Activated gamma-delta T cell treated with anti-CD3 and anti-CD28 coated beads, Interleukin-2, amount 50 U/mL, for 16 hours (primary cell): ENCODE measurements at regions not wholly inside any gene's neighbourhood (a gene's known extent, or its start where the extent isn't known, plus 50 kb on each side); places are given as distances from the start of the nearest gene placed in this dataset.
"Not testable (repeated sequence)": the region's sequence is repeated elsewhere in the genome, so short reads cannot be mapped to it uniquely, and the experiment has no call there.

Experiments
- DNase-seq: peaks from one replicate; pipeline ENCODE4 v3.0.0-alpha.2; 2020; ENCODE audit warnings: low read depth

DNA sequence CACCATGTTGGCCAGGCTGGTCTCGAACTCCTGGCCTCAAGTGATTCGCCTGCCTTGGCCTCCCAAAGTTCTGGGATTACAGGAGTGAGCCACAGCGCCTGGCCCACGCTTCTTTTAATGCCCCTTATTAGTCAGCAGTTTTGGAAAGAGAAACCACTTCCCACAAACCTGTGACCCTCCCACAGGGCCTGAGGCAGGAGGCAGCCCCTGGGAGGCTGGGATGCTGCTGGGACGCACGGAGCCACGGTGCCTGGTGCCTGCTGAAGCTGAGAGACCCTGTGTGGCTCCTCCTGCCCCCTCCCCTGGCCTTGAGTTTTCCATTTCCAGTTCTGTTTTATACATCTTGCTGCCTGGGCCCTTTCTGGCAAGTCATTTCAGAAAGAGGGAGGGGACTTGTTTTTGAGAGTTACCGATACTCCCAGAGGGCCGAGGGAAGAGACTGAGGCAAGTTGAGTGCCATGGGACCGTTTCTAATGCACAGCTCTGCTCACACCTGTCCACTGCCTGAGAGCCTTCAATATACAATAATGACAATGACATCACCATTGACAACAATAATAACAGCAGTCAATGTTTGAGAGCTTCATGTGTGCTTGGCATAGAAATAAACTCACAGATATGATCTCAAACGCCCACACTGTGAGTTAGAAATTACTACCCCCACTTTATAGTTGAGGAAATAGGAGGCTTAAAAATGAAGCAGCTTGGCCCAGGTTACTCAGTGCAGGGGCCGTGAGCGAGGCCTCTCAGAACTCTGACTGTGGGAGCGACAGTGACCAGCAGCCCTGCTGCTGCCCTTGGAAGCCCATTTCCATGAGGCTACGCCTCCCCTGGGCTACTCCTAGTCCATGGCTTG, 78.1 kb upstream of the YWHAQ start:
- DNase-seq: no peak

DNA sequence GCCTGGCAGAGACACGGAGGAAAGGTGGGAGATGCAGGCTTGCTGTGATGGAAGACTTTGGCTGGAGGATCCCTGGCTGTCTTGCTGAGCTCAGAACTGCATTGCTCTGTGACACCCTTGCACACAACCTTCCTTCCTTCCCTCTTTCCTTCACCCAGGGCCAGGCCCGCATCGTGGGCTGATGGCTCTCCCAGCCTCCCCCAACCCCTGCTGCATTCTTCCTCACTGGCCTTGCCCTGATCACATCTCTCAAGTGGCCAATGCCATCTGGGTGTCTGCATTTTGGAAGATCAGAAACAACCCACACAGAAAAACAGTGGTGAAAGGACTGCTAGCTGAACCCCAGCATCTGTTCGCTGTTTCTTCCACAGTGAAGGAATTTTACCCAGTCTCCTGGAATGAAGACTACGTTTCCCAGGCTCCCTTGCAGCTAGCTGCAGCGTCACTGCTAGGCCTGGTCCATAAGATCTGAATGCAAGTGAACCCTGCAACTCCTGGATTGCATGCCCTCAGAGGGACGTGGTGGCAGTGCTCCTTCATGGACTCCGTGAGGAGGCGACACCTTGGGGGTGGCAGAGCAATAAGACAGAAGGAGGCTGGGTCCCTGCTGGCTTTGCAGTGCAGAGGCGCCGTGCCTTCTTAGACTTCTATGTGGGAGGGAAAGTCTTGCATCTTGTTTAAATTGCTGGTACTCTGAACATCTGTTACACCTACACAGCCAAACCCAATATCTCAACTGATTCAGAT, 78.9 kb upstream of the YWHAQ start:
- no peak for DNase-seq

DNA sequence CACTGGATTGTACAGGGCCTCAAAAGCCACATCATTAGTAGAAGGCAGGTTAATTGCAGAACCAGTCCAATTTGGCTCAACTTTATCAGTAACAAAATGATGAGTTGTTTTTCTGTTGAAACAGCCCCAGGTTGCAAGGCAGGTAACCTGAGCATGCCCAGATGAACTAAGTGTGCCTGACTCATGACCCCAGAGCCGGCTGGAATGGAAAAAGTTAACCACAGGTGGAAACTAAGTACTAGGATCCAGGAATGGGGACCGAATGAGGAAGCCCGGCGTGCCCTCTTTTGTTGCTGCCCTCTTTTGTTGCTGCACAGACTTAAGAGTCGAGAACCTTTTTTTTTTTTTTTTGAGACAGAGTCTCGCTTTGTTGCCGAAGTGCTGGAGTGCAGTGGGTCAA, 79.5 kb upstream of the YWHAQ start:
- DNase-seq: no peak

DNA sequence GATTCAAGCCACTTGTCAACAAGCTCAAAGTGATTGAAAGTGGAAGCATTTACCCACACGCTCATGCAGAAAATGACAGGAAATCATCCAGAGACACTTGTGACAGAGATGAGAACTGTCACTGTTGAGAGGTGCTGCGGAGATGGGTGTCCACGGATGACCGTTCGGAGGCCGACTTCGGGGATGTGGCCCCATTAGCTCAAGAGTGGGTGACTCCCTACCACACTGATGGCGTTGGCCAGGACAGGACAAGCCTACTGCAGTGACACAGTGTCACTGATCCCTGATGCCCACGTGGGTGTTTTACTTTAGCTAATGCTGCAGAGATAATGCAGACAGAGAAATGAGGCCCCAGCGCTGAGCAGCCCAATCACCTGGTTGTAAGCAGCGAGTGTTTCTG, 81.5 kb upstream of the YWHAQ start:
- no peak for DNase-seq

DNA sequence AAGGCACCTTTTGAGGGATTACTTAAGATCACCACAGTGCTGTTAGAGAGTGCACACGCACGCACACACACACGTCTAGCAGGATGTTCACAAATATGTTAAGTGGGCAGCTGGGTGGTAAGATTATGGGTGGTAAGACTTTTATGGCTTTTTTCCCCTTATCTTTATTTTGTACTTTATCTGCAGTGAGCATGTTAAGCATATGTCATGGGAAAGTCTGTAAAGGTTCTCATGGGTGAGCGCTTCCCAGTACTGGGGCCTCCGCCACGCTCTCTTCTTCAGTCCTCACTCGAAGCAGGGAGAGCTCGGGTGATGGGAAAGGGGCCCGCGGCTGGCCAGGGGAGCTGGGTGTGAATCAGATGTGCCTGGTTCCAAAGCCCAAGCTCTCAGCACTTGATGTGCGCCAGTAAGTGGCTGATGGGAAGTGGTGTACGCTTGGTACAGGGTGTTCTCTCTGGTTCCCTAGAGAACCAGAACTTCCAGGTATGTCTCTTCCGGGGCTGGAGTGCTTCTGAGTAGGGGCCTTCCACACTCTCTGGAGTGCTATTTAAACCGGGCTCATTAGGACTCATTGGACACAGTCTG, 83.9 kb upstream of the YWHAQ start:
- no peak for DNase-seq

DNA sequence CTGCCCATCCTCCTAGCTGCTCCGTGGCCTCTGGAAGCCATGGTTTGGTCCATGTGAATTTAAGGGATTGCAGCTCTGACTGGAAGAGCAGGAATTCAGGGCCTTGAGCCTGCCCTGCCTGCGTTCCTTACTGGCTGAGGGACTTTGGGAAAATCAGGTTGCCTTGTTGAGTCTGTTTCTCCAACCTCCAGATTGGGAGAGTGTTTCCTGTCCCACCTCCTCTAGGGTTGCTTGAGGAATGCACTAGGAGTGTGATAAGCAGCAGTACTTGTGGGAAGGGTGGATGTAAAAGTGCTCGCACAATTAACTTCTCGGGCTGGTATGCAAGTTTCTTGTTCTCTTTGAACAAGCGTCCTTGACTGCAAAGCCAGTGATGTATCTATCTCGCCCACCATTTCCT, 84.4 kb upstream of the YWHAQ start:
- DNase-seq: no peak

DNA sequence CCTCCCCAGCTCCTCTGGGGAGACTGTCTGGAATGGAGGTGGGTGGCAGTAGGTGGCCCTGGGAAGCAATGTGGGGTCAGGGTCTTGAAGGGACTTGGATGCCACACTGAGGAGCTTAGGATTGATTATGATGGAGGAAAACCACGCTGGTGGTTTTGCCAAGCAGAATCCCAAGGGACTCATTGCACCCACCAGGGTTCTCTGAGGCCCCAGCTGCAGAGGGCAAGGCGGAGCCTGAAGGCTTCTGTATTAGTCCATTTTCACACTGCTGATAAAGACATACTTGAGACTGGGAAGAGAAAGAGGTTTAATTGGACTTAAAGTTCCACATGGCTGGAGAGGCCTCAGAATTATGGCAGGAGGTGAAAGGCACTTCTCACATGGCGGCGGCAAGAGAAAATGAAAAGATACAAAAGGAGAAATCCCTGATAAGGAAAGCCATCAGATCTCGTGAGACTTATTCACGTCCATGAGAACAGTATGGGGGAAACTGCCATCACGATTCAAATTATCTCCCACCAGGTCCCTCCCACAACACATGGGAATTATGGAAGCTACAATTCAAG, 87.2 kb upstream of the YWHAQ start:
- no peak for DNase-seq

DNA sequence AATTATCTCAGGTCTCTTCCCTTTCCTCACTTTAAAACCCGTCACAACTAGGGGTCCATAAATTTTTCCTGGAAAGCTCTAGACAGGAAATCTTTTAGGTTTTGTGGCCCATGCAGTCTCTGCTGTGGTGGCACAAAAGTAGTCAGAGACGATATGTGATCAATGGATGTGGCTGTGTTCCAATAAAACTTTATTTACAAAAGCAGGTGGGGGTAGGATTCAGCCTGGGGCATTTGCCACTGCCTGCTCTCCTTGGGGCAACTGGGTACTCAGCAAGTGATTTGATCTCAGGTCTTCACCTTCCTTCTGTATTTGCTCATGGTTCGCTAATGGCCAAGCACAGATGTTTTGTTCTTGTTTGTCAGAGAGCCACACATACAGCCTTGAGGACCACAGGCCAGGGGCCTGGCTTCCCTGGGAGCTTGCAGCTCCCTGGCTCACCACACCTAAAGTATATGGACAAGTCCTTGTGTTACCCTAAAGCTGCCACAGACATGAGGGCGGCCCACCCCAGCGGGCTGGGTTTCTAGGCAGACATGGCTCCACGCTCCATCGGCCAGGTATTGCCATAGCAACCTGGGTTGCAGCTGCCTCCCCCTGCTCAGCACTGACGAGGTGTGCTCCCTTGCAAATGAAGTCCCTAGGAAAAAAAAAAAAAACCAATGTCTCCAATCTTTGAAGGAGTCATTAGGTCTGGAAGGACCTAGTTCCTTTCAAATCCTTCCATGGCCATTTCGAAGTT, 89.7 kb upstream of the YWHAQ start:
- DNase-seq: no peak

DNA sequence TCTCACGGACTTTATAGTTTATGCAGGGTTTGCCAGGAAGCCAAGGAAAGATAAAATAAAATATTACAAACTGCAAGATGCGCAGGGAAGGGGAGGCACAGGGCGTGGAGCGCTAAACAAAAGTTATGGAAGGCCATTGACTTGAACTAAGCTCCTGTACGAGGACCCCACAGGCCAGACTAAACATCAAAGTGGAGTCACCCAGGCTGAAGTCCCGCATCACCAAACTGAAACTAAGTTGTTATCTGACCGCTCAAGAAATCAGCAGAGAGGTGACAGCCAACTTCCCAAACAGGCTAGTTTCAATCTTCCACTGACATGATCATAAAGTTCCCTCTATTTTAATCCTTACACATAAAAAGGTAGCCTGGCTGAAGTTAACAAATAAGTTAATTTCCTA, 90.5 kb upstream of the YWHAQ start:
- no peak for DNase-seq

DNA sequence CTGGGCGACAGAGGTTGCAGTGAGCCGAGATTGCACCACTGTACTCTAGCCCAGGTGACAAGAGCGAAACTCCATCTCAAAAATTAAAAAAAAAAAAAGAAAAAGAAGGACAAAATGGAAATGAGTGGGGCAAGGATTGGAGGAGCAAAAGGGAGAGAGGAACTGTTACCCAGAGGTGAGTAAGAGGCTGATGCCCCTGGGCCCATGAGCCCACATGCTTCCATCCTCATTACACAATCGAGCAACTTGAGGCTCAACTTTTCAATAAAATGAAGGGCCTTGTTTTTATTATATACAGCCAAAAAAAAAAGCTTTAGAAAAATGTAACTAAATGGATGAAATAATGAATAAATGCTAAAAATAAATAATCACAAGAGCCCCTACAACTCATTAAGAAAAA, 91.7 kb upstream of the YWHAQ start:
- no peak for DNase-seq

DNA sequence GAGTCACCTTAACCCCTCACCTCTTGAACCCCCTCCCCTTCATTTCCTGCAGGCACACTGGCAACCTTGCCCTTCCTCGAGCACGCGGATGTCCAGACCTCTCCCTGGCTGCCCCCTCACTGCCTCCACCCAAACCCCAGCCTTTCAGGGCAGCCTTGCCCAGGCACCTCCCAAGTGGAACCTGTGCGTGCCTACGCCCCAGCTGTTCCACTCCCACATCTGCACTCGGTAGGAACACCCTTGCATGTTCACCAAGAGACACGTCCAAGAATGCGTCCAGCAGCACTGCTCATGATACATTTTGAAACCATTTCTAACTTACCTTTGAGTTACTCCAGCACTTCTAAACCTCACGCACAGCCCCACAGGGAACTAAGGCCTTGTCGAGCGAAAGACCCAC, 93.8 kb upstream of the YWHAQ start:
- DNase-seq: no peak

DNA sequence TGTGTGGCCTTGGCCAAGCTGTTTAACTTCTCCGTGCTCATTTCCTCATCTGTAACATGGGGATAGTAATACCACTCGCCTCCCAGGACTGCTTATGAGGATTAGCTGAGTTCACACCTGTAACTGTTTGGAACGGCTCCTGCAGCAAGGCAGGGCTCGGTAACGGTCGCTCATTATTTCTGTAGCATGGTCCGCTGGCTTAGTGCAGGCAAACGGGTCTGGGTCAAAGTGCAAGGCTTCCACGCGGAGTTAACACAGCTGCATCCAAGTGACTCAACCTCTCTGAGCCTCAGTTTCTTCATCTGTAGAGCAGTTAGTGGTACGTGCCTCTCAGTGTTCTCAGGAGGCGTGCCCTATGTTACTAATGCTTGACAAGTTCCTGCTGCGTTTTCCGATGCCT, 94.3 kb upstream of the YWHAQ start:
- DNase-seq: no peak

DNA sequence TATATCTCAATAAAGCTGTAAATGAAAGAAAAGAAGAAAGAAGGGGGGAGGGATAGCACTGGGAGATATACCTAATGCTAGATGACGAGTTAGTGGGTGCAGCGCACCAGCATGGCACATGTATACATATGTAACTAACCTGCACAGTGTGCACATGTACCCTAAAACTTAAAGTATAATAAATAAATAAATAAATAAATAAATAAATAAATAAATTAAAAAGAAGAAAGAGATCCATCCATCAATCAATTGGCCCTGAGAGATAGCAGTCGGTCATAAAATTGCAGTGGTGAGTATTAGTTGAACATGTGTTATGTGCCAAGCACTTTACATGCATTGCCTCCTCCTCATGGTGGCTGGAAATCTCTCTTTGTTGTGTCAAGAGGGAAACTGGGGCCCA, 95.2 kb upstream of the YWHAQ start:
- DNase-seq: not testable (repeated sequence)

DNA sequence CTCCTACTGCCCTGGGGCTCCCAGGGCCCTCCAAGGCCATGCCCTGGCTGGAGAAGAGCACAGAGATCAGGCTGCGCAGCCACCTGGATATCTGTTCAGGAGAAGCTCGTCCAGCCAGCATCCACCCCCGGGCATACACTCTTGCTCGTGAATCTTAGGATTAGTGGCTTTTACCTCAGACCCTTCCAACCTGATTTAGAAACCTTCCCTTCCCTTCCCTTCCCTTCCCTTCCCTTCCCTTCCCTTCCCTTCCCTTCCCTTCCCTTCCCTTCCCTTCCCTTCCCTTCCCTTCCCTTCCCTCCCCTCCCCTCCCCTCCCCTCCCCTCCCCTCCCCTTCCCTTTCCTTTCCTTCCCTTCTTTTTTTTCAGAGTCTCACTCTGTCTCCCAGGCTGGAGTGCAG, 99.7 kb upstream of the YWHAQ start:
- not testable (repeated sequence) for DNase-seq

DNA sequence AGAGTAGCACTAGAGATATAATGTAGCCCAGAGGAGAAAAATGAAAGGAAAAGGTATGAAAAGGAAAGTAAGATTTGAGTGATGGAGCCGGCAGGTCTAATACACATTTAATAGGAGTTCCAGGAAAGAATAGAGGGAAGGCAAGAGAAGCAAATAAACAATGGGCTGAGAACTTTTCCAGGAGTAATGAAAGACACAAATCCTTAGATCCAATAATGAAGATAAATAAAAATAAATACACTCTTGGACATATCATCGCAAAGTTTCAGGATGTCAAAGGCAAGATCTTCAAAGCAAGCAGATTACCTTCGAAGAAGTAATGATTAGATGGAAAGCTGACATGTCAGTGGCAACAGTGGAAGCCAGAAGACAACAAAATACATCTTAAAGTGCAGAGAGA, 102.0 kb upstream of the YWHAQ start:
- no peak for DNase-seq

DNA sequence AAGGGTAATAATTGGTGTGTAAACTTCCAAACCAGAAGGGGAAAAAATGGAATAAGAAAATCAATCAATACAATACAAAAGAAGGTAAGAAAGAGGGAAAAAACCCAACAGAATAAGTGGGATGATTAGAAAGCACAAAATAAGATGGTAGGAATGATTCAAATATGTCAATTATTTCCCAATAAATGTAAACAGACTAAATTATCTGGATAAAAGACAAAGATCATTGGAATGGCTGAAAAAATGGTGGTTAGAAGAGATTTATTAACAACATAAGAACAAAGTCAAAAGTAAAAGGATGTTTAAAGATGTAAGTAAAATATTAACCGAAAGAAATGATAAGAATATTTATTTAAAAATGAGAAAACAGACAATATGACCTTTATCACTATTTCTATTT, 103.5 kb upstream of the YWHAQ start:
- DNase-seq: no peak

DNA sequence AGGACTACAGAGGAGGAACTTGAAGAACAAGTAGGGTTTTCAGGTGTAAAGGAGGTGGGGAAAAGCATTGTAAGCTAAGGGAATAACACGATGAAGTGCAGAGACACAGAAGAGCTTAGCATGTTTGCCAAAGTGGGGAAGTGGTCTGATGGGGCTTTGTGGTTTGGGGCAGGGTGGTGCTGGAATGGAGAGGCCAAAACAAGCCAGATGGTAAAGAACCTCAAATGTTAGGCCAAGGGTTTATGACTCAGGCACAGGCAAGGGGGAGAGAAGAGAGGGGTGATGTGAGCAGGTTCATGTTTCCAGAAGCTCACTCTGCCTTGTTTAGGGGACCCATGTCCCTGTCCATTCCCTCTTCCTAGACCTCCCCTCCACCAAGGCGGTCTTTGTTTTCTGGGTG, 104.5 kb upstream of the YWHAQ start:
- no peak for DNase-seq

DNA sequence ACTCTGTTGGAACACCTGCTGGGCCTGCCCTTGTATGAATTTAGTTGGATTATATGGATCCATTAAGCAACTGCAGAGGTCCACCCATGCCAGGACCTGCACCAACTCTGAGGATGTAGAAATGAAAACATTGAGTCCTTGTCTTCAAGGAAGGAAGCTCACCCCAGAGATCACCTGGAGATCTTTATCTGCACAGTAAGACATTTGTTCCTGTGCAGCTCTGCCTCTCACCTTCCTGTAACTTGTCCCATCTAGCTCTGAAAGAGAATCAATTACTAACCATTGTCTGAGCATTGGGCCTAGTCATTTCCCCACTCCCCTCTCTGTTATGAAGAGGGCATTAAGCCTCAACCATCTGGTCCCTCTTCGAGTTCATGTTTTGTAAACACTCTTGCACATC, 105.2 kb upstream of the YWHAQ start:
- DNase-seq: no peak

DNA sequence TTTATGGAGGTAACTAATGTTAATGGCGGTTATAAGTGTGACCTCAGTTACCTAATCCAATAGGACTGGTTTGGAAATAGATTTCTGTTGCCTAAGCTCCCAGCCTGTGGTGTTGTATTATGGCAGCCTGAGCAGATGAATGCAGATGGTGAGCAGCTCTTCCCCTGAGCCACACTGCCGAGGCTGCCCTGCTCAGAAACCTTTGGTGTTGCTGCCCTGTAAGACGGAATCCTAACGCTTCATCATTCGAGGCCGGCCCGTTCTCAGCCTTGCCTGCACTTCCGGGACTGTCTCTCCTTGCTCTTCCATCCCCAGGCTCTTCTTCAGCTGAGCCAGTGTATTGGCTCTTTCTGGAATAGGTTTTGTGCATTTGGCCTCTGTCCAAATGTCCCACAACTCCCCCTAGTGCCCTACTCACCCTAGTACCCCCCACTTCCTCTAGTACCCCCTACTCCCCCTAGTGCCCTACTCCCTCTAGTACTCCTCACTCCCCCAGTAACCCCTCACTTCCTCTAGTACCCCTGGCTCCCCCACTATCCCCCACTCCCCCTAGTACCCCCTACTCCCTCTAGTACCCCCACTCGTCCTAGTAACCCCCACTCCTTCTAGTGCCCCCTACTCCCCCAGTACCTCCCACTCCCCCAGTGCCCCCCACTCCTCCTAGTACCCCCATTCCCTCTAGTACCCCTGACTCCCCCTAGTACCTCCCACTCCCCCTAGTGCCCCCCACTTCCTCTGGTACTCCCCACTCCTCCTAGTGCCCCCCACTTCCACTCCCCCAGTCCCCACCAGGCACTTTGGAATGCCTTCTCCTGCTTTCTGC, 106.0 kb upstream of the TAF1B start:
- DNase-seq: no peak

DNA sequence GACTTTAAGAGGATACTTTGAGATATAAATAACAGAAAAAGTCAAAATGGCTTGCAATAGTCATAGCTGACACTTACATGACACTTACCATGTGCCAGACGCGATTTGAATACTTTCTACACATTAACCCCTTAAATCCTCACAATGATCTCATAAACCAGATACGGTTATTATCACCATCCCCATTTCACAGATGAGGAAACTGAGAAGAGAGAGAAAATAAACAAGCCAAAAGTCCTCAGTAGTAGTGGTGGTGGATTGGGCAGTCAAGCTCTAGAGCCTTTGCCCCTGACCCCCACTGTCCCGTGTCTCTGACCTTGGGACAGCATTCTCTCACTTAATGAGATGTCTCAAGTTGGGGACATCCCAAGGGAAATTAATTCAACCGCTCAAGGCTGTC, 105.2 kb upstream of the TAF1B start:
- no peak for DNase-seq
